HepG2 (cell line): ENCODE measurements at regions not wholly inside any gene's neighbourhood (a gene's known extent, or its start where the extent isn't known, plus 50 kb on each side); places are given as distances from the start of the nearest gene placed in this dataset.

Experiments used
- ATAC-seq: fragments of 200-7000 bp; cut with Tn5 transposase; 3 replicates; pipeline ENCODE4 v1.9.1; 2020; ENCODE audit warnings: mild to moderate bottlenecking, moderate library complexity
- BruUV-seq: library from RNA; stranded (reverse); fragments of 400-500 nt; replicated peaks from 2 replicates; lab custom pipeline; 2021; lab: Mats Ljungman, UMichigan
- CTCF ChIA-PET: fragments of 300-600 bp; formaldehyde crosslinking; extraction: SDS; loops from one replicate; lab custom pipeline; 2021; ENCODE audit warnings: low total read pairs, inconsistent platforms, low intra/inter-chr PET ratio; lab: Yijun Ruan, JAX
- POLR2A ChIA-PET: fragments of 350-600 bp; sonication (Branson Sonifier 250); formaldehyde crosslinking; loops from one replicate; lab custom pipeline; 2020; ENCODE audit warnings: antibody characterized with exemption, inconsistent platforms; lab: Yijun Ruan, JAX
- DNase-seq: peaks from one replicate; pipeline ENCODE4 v3.0.0-alpha.2; 2015; ENCODE audit warnings: low spot score
- FAIRE-seq: peaks from 3 replicates; lab custom pipeline; 2011; peaks lifted over from hg19 to GRCh38; lab: Jason Lieb, UNC
- H2AFZ ChIP-seq: one replicate; pipeline ENCODE4 v1.6.1; 2011; ENCODE audit warnings: low read length, inconsistent platforms
- H3K27ac ChIP-seq: fragments of 300-600 bp; 3 replicates; pipeline ENCODE4 v1.8.0; 2011; ENCODE audit warnings: mixed run types, mild to moderate bottlenecking, mixed read lengths, low read length, inconsistent platforms; ENCODE audit not compliant: insufficient read depth; ENCODE audit errors: extremely low read length
- H3K27me3 ChIP-seq, 2 experiments: fragments of 200-600 bp in 1 of 2; 2 replicates in 1 of 2; 3 replicates in 1 of 2; pipeline versions ENCODE4 v1.6.0 to v1.8.0; 2011; ENCODE audit warnings: low read length in 2 of 2, mild to moderate bottlenecking in 2 of 2, moderate library complexity in 2 of 2, inconsistent platforms in 1 of 2; ENCODE audit not compliant: insufficient read depth in 2 of 2, control insufficient read depth in 1 of 2
- H3K36me3 ChIP-seq, 2 experiments: fragments of 200-600 bp in 1 of 2; replicated peaks in 1 of 2; 2 replicates in 1 of 2; 3 replicates in 1 of 2; pipeline versions ENCODE4 v1.5.1 to v1.8.0; 2011; ENCODE audit warnings: low read length in 2 of 2, inconsistent platforms in 1 of 2; ENCODE audit not compliant: insufficient read depth in 2 of 2, control insufficient read depth in 1 of 2
- H3K4me1 ChIP-seq: 2 replicates; pipeline ENCODE4 v1.5.1; 2012; ENCODE audit warnings: low read length, inconsistent platforms; ENCODE audit not compliant: insufficient read depth
- H3K4me2 ChIP-seq: 2 replicates; pipeline ENCODE4 v1.6.0; 2011; ENCODE audit warnings: low read depth, low read length, inconsistent platforms
- H3K4me3 ChIP-seq, 3 experiments: fragments of 200-600 bp in 1 of 3; sonication (generic), shearing (Covaris generic) in 1 of 3; replicated peaks in 1 of 3; 2 replicates each; pipeline ENCODE4 v1.5.1; 2011 to 2016; ENCODE audit warnings: low read length in 3 of 3, inconsistent platforms in 2 of 3, low read depth in 2 of 3, mild to moderate bottlenecking in 2 of 3, control low read depth in 1 of 3, mixed read lengths in 1 of 3; ENCODE audit not compliant: insufficient read depth in 1 of 3
- H3K79me2 ChIP-seq: one replicate; pipeline ENCODE4 v1.6.1; 2011; ENCODE audit warnings: low read length, inconsistent platforms; ENCODE audit not compliant: insufficient read depth
- H3K9ac ChIP-seq: 2 replicates; pipeline ENCODE4 v1.6.0; 2011; ENCODE audit warnings: mild to moderate bottlenecking, low read depth, low read length, inconsistent platforms; ENCODE audit not compliant: insufficient read depth
- H3K9me3 ChIP-seq: 2 replicates; pipeline ENCODE4 v1.5.1; 2012; ENCODE audit warnings: mild to moderate bottlenecking, low read length
- H4K20me1 ChIP-seq: 2 replicates; pipeline ENCODE4 v1.6.0; 2011; ENCODE audit warnings: inconsistent platforms, mild to moderate bottlenecking, low read length, moderate library complexity; ENCODE audit not compliant: insufficient read depth
- ARNT ChIP-seq: fragments of 450-650 bp; IDR thresholded peaks from 2 replicates; pipeline ENCODE4 v1.6.1; 2017
- ATF4 ChIP-seq, 2 experiments: fragments of 450-650 bp in 1 of 2; sonication (generic) in 1 of 2; formaldehyde crosslinking; IDR thresholded peaks; 2 replicates each; pipeline versions ENCODE4 v1.5.0 to v1.8.0; 2020 to 2022; ENCODE audit warnings: mild to moderate bottlenecking in 1 of 2, missing genetic modification reagents in 1 of 2
- GMEB1 ChIP-seq: sonication (generic); formaldehyde crosslinking; IDR thresholded peaks from 2 replicates; pipeline ENCODE4 v1.5.1; 2020; ENCODE audit warnings: missing genetic modification reagents, mild to moderate bottlenecking, borderline replicate concordance
- HNF1B ChIP-seq: sonication (generic); formaldehyde crosslinking; IDR thresholded peaks from 2 replicates; pipeline ENCODE4 v1.5.1; 2020; ENCODE audit warnings: mild to moderate bottlenecking, moderate library complexity, missing genetic modification reagents
- MAFF ChIP-seq: IDR thresholded peaks from 2 replicates; pipeline ENCODE4 v1.6.1; 2011; ENCODE audit warnings: low read depth, low read length, improper control_type of control experiment
- MAFK ChIP-seq, 2 experiments: IDR thresholded peaks in 1 of 2; conservative IDR thresholded peaks in 1 of 2; 2 replicates each; pipeline ENCODE4 v1.6.1; 2011; ENCODE audit warnings: improper control_type of control experiment in 2 of 2, low read length in 2 of 2
- SATB2 ChIP-seq: sonication (generic); formaldehyde crosslinking; IDR thresholded peaks from 2 replicates; pipeline ENCODE4 v1.5.0; 2020; ENCODE audit warnings: missing genetic modification reagents
- SCMH1 ChIP-seq: sonication (generic); formaldehyde crosslinking; IDR thresholded peaks from 2 replicates; pipeline ENCODE4 v1.9.0; 2021; ENCODE audit warnings: missing genetic modification reagents, mild to moderate bottlenecking, borderline replicate concordance
- TBP ChIP-seq: sonication (generic); formaldehyde crosslinking; IDR thresholded peaks from 2 replicates; pipeline ENCODE4 v1.5.0; 2020; ENCODE audit warnings: missing genetic modification reagents
- THAP7 ChIP-seq: sonication (generic); formaldehyde crosslinking; IDR thresholded peaks from 2 replicates; pipeline ENCODE4 v1.8.1; 2023; ENCODE audit warnings: mild to moderate bottlenecking, missing genetic modification reagents
- ZMYM4 ChIP-seq: sonication (generic); formaldehyde crosslinking; IDR thresholded peaks from 2 replicates; pipeline ENCODE4 v1.8.1; 2023; ENCODE audit warnings: mild to moderate bottlenecking, missing genetic modification reagents
- ZNF24 ChIP-seq: fragments of 450-650 bp; IDR thresholded peaks from 2 replicates; pipeline ENCODE4 v1.6.1; 2017; ENCODE audit warnings: antibody characterized with exemption, mild to moderate bottlenecking
- ZNF354B ChIP-seq: sonication (generic); formaldehyde crosslinking; IDR thresholded peaks from 2 replicates; pipeline ENCODE4 v1.8.0; 2022; ENCODE audit warnings: mild to moderate bottlenecking, missing genetic modification reagents
- ZNF382 ChIP-seq: sonication (generic); formaldehyde crosslinking; IDR thresholded peaks from 2 replicates; pipeline ENCODE4 v1.5.0; 2020; ENCODE audit warnings: missing genetic modification reagents, mild to moderate bottlenecking, borderline replicate concordance
- ZNF564 ChIP-seq: sonication (generic); formaldehyde crosslinking; IDR thresholded peaks from 2 replicates; pipeline ENCODE4 v1.8.1; 2023; ENCODE audit warnings: mild to moderate bottlenecking, missing genetic modification reagents
- WGBS: methylation state at CpG from one replicate; pipeline ENCODE4 v1.1.6; 2017; ENCODE audit warnings: low lambda C conversion rate; 5-methylcytosine and 5-hydroxymethylcytosine counted together
- in situ Hi-C: cut with HindIII; loops from 2 replicates; pipeline ENCODE4 v1.10.0; 2017; ENCODE audit warnings: low pct_unique_long_range_greater_than_20kb; ENCODE audit not compliant: extremely low pct_ligation_motif_present
- intact Hi-C: fragments of 100-400 bp; cut with micrococcal nuclease; formaldehyde crosslinking; loops from one replicate; pipeline ENCODE4 v1.10.0; 2022; ENCODE audit not compliant: unreplicated experiment
- TF ChIP-seq, protein P1 (sequence below): sonication (generic); formaldehyde crosslinking; IDR thresholded peaks from 2 replicates; pipeline ENCODE4 v1.5.1; 2020; ENCODE audit warnings: missing genetic modification reagents, mild to moderate bottlenecking, borderline replicate concordance
- TF ChIP-seq, protein P2 (sequence below): sonication (generic); formaldehyde crosslinking; IDR thresholded peaks from 2 replicates; pipeline ENCODE4 v1.8.0; 2022; ENCODE audit warnings: mild to moderate bottlenecking, missing genetic modification reagents, moderate library complexity

- intact Hi-C loops (no loop called here), in situ Hi-C loops (no loop called here)
- Histone ChIP-seq H3K27me3 (no peaks in the 10 kb centered on the region), H3K4me1 (peaks cover 5% of the 10 kb centered on the region), H3K36me3 (no peaks in the 10 kb centered on the region), H3K4me3 (no peak overlapping the region), H4K20me1 (no peaks in the 10 kb centered on the region), H3K4me2 (no peak overlapping the region), H3K27ac (no peak overlapping the region), H3K79me2 (no peaks in the 10 kb centered on the region), H3K9ac (no peak overlapping the region), H3K9me3 (no peaks in the 10 kb centered on the region), H2AFZ (no peak overlapping the region)
- no peak for FAIRE-seq
- TF ChIP-seq GMEB1 (CRISPR knock-in tag): no peak
- peak; percentile 93 for TF ChIP-seq MAFF
- no peak for TF ChIP-seq HNF1B
- TF ChIP-seq ZMYM4: no peak
- no peak for TF ChIP-seq ZNF24
- TF ChIP-seq SCMH1 (CRISPR knock-in tag): no peak
- TF ChIP-seq ZNF354B: no peak
- TF ChIP-seq ARNT: no peak
- TF ChIP-seq SATB2 (CRISPR knock-in tag): no peak
- TF ChIP-seq ZNF382 (CRISPR knock-in tag): no peak
- peak; percentile 91 to 96 for TF ChIP-seq MAFK (conservative IDR thresholded peaks at IDR 0.05 in 1 of 2, IDR thresholded peaks at IDR 0.05 in 1 of 2; ENCODE audit: low read length in 2 of 2)
- no peak for TF ChIP-seq THAP7 (CRISPR knock-in tag)
- TF ChIP-seq, protein P1, sequence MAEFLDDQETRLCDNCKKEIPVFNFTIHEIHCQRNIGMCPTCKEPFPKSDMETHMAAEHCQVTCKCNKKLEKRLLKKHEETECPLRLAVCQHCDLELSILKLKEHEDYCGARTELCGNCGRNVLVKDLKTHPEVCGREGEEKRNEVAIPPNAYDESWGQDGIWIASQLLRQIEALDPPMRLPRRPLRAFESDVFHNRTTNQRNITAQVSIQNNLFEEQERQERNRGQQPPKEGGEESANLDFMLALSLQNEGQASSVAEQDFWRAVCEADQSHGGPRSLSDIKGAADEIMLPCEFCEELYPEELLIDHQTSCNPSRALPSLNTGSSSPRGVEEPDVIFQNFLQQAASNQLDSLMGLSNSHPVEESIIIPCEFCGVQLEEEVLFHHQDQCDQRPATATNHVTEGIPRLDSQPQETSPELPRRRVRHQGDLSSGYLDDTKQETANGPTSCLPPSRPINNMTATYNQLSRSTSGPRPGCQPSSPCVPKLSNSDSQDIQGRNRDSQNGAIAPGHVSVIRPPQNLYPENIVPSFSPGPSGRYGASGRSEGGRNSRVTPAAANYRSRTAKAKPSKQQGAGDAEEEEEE (CRISPR knock-in tag): no peak
- no peak for TF ChIP-seq ZNF564 (CRISPR knock-in tag)
- TF ChIP-seq ATF4 (CRISPR knock-in tag; IDR thresholded peaks at IDR 0.05): no peak
- TF ChIP-seq, protein P2, sequence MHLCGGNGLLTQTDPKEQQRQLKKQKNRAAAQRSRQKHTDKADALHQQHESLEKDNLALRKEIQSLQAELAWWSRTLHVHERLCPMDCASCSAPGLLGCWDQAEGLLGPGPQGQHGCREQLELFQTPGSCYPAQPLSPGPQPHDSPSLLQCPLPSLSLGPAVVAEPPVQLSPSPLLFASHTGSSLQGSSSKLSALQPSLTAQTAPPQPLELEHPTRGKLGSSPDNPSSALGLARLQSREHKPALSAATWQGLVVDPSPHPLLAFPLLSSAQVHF (CRISPR knock-in tag): no peak
- no peak for TF ChIP-seq TBP (CRISPR knock-in tag)
- DNase-seq: no peak
- no TSS peak for BruUV-seq
- ChIA-PET CTCF (no interaction called here), POLR2A (no interaction called here)
- WGBS: 73% methylated on average over 1 of the region's 1 CpG
- no peak for ATAC-seq
These were observed 304.7 kb downstream of the ZEB2 start for GRCh38 chr2:144215207-144215606.
